ENCODE measurements at regions not wholly inside any gene's neighbourhood (a gene's known extent, or its start where the extent isn't known, plus 50 kb on each side); places are given as distances from the start of the nearest gene placed in this dataset.

GRCh38 chr11:104725796-104726408 is 172.4 kb downstream of the CASP12 start:
- no peak for TF ChIP-seq CTCF (IDR thresholded peaks at IDR 0.05)
- TF ChIP-seq POLR2A (IDR thresholded peaks at IDR 0.05) = no peak
